ENCODE measurements at regions not wholly inside any gene's neighbourhood (a gene's known extent, or its start where the extent isn't known, plus 50 kb on each side); places are given as distances from the start of the nearest gene placed in this dataset.
"Not testable (repeated sequence)": the region's sequence is repeated elsewhere in the genome, so short reads cannot be mapped to it uniquely, and the experiment has no call there.

DNA sequence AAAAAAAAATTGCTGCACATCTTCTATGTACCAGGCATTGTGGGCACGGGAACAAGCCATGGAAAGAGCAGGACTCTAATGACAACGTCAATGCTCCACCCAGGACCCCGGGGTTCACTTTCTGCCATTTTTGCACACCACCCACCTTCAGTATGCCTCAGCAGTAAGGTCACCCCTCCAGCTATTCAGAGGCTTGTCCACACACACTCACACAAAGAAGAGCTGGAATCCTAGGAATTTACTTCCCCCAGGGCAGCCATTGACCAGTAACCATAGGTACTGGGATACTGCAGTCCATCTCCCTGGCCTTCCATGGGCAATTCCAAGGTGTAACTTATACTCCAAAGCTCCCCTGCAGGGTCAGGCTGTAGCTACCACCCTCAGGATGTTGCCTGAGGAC, 170.8 kb downstream of the SUCLG1 start:
- no peak for DNase-seq (ENCODE audit: low read depth)

DNA sequence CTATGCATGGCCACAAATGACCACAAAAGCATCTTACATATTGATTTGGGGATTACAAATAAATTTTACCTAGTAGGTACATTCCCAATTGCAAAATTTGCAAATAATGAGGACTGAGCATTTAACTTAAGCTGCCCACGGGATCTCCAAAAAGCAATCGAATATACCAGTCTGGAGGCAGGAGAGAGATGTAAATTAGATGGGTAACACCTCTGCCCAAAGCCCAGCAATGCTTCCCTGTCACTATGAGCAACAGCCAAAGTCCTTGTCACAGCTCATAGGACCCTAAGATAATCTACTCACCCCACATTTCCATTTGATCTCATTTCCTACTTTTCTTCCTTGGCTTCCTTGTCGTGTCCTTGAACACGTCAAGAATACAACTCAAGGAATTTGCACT, 172.2 kb downstream of the SUCLG1 start:
- DNase-seq (ENCODE audit: low read depth): no peak

DNA sequence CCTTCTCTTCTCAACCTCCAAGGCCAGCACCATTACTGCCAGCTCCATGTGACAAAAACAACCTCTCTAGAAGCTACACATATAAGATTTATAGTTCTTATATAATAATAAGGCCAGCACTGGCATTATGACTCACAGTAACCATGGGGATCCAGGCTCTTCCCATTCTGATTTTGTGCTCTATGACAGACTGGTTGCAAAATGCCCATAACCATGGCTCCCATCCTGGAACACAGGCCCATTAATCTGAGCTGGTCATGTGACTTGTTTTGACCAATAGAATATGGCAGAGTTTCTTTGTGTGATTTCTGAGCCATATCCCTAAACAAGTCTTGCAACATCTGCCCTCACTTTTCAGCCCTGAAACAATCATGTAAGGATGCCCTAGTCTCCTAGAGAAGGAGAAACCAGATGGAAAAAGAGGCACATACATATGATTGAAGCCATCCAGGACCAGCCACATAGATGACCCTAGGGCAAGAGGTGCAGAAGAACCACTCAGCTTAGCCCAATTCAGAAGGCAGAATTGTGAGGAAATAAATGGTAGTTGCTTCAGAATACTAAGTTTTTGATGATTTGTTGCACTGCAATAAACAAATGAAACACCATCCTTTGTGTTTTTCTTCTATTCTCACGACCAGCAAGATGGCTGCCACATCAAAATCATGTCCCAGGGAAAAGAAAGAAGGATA, 173.9 kb downstream of the SUCLG1 start:
- DNase-seq (ENCODE audit: low read depth): no peak

DNA sequence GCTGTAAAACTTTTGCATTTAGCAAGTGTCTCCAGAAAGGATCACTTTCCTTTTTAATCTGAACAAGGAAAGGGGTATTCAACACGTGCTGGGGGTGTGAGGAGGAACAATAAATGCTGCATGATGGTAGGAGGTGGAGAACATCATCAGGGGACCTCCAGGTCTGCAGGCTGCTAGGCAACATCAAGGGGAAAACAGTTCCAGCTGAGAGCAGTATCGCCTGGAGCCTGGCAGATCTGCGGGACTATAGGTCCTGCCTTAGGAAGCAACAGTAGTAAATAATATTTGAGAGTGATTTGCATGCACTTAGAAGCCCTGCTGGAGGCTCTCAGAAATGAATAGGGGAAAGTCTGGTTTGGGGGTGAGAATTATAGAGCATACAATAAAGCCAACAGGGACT, 175.6 kb downstream of the SUCLG1 start:
- DNase-seq (ENCODE audit: low read depth): no peak

DNA sequence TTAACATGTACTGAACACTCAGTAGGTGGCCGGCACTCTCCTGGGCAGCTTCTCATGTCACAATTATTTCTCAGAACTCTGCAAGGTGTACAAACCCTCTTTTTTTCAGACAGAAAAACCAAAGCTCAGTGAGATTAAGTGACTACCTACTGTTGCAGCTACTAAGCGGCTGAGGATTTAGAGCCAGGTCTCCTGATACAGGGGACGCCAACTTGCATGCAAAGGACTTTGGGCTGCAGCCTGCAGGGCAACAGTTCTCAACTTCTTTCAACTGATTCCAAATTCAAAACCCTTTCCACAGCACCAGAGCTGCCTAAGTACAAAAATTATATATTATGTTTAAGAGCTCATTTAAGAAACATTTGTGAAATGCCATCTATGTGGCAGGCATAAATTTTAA, 177.6 kb downstream of the SUCLG1 start:
- no peak for DNase-seq (ENCODE audit: low read depth)

DNA sequence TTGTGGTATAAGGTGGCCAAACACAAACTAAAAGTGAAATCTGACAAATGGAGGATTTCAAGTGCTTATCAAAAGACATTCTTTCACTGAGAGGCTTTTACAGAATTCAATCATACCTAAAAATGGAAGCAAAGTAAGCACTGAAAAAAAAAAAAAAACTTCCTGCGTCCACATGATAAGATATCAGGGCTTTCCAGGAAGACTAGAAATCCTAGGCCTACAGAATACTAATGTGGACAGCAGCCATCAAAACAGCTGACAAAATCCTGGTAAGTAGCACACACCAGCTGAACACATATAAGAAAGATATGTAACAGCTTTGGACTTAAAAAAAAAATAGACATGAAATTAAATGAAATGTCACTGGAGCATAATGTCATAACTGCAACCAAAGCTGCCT, 178.2 kb downstream of the SUCLG1 start:
- DNase-seq (ENCODE audit: low read depth): no peak

DNA sequence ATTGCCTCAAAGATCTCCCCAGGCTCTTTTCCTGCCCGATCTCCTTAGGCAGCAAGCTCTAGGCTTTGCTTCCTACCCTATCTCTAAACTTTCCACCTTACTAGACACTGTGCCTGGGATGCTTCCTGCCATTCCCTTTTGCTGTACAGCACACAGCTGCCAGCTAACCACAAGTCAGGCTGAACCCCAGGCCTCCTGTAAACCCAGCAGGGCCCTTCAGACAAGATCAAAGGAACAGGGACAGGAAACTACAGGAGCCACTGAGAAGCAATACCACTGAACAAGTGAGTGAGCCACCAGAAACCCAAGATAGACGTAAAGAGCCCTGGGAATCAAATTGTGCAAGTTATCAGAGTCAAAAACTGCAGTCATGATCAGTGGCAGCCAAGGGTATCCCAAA, 180.7 kb downstream of the SUCLG1 start:
- DNase-seq (ENCODE audit: low read depth): no peak

DNA sequence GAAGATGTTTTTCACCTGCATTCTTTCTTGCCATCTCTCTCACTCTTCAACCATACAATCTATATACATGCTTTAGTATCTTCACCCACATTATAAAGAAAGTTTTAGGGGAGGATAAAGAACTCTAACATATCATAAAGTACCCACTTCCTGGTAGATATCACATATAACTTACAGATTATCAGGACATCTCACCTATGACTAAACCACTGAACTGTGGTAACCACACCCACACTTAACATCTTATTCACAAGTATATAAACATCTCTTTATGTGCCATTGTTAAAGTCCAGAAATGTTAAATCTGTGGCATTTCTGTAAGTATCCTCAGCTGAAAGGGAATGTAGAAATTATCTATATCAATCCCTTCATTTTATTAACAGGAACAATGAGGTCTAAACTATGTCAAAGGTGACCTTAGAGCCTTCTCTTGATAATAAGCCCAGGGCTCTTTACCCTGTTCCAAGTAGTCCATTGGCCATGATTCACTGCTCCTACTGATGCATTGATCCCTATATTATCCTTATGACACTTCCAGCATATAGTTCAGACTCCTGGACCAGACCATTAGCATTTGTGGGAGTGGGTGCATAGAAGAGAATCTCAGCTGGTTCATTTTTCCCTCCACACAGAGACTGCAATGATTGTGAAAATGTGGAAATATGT, 182.4 kb downstream of the SUCLG1 start:
- DNase-seq (ENCODE audit: low read depth): no peak

DNA sequence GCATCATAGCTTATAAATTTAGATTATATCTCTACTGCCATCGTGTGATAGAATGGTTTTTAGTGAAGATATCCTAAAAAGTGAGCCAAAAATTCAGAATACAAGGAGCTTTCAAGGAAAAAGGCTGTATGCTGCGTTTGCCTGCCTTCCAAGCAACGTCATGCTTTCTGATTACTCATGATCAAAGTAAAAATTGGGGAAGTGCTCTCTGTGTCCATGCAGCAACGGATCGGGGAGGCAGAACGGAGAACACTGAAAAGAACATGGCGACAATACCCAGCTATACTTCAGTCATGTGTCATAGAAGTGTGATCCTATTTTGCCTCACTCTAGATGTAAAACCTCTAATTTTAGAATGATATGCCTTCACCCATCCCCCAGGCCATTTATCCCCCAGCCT, 185.7 kb downstream of the SUCLG1 start:
- DNase-seq (ENCODE audit: low read depth): no peak

DNA sequence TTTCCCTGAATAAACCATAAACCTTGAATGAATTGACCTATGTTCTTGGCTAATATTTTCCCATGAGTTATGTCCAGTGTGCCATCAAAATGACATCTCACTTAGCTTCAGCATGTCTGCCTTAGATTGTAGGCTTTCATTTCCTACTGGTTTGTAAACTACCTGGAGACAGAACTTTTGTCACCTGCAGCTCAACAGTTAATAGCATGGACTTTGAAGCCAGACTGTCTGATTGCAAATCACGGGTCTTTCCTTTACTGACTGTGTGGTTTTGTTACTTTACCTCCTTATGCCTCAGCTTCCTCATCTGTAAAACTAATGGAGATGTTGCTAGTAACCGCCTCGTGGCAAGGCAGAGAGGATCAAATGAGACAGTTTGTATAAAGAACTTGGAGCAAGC, 187.1 kb downstream of the SUCLG1 start:
- no peak for DNase-seq (ENCODE audit: low read depth)

DNA sequence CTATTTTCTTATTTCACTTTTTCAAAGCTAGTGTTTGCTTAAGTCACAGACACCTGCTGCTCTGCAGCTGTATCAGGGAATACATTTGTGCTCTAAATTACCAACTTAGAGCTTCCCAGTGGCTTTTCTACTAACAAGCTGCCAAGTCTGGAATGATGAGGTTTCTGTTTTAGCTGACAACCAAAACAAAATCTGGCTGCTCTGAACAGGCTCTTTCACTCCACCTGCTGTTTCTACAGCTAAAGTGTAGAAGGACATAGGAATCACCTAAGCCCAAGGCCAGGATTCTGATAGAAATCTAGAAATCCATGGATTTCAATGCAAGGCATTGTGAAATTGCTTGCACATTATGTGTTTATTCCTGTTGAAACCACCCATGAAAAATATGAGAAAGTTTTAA, 201.2 kb downstream of the SUCLG1 start:
- no peak for DNase-seq (ENCODE audit: low read depth)

DNA sequence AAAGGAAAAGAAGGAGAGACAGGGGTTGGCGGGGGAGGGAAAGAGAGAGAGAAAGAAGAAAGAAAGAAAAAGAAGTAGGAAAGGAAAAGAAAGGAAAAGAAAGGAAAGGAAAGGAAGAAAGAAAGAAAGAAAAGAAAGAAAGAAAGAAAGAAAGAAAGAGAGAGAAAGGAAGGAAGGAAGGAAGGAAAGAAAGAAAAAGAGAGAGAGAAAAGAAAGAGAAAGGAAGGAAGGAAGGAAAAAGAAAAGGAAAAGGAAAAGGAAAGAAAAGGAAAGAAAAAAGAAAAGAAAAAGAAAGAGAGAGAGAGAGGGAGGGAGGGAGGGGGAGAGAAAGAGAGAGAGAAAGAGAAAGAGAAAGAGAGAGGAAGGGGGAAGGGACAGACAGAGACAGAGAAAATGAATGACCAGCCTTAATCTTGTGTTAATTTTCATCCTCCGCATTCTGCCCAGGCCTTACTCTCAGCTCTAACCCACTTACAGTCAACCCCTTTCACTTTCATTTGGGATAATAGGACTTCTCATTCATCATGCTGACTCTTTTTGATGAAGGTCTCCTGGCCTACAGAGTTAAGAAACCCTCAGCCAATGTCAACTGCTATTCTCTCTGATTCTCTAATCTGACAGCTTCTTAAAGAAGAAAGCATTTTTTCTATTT, 207.3 kb downstream of the SUCLG1 start:
- DNase-seq (ENCODE audit: low read depth): no peak

DNA sequence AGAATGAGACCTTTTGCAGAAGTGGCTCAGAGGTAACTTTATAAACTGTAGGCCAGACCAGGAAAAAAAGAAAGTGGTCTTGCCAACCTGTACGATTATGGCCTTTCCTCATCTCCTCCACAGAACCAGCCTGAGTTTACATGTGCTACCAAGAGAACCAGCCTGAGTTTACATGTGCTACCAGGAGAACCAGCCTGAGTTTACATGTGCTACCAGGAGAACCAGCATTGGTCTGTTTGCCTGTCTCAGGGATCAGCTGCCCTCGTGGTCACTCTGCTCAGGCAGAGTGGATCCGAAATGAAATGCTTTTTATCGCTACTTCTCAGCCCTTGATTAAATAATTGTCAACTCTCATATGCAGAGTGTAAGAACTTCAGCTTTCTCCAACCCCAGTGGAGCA, 209.9 kb downstream of the SUCLG1 start:
- DNase-seq (ENCODE audit: low read depth): no peak

DNA sequence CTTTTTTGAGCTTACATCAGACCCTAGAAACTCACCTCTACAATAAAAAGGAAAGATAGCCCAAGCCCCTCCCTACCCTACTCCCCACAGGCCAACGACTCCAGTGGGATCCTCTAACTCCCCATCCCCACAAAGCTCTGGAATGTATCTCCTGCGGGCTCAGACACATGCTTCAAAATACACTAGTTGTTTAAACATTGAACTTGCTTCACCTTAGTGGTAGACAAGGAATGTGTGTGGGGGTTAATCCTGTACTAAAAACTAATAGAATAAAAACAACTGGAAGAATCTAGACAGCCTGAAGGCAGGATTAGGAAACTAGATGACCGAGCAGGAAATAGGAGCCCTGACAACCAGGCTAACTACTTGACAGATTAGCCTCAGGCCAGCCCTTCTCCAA, 211.5 kb downstream of the SUCLG1 start:
- DNase-seq (ENCODE audit: low read depth): no peak

DNA sequence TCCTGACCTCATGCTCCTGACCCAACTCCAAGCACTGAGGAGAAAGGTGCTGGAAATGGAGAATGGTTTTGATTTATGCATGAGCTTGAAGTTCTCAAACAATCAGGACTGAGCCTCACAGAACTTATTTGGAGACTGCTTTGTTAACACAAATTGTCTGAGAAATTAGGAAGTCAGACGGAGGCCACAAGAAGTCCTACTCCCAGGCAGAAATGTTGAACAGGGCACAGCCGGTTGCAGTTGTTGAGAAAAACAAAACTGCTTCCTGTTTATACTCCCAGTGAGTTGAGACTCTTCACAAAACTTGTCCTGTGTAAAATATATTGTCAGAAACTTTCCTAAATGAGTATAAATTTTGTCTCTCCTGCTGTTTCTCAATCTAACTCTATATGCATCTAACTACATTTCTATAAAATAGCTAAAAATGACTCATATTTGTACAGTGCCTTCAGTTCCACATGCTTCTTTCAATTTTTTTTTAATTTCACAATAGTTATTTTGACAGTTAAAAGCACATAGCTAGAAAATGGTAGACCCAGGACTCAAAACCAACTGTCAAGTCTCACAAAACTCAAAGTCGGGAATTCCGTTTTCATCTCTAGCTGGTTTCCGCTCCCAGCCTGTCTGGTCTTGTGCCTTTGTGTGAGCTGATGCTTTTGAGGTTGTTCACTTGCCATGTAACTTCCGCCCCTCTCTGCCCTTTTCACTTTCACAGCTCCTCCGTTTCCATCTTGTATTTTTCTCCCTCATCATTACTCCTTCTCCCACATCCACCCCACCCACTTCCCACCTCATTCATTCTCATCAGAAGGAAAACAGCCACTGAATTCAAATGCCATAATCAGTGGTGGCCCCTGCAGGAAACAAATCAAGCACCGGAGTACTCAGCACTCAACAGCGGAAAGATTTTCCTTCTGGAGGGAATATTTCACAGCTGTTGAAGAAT, 215.0 kb downstream of the SUCLG1 start:
- DNase-seq (ENCODE audit: low read depth): no peak

DNA sequence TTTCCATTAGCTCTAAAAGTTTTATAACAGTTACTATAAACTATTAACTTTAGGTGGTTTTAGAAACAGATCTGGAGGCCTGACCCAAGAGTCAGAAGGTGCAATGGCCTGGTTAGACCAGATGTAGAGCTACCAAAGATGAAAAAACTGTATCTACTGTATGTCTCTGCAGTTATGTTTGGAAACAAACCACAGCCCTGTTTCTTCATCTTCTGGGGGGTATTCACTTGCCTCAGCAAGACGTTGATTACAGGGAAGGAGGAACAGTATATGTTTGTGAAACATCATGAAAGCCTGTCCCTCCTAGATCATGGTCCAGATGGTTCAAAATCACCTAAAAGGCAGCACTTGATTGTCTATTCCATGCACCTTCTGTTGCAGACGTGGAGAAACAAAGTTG, 220.2 kb downstream of the SUCLG1 start:
- no peak for DNase-seq (ENCODE audit: low read depth)

DNA sequence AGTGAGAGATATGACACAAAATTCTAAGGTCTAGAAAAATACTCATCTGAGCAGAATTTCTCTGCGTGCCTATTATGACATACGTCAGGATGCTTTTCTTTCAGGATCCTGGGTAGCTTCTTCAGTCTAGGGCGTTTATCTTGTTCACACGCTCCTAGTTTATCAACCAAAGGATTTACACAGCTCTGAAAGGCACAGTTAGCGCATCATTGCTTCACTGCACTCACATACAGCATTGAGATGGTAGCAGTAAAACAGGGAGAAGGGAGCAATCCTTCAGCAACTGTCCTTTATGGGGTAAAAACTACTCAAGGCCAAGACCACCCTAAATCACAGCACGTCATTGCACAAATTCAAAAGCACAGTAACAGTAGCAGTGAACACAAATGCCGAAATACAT, 222.8 kb downstream of the SUCLG1 start:
- DNase-seq (ENCODE audit: low read depth): no peak

DNA sequence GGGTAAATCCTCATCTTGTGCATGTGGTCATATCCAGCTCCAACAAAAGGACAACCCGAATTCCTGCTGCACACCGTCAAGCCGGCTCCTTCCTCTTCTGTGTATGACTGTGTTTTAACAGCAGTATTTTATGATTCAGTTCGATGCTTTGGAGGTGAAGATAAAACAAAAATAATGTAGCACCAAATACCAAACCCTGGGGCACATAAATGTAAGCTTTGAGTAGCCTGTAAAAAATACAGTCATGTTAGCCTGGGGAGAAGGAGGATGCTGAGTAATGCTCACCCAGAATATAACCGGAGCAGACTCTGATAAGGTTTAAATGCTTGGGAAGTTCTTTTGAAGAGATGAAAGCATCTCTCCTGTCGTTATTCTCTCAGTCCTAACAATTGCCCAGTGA, 225.0 kb downstream of the SUCLG1 start:
- no peak for DNase-seq (ENCODE audit: low read depth)

DNA sequence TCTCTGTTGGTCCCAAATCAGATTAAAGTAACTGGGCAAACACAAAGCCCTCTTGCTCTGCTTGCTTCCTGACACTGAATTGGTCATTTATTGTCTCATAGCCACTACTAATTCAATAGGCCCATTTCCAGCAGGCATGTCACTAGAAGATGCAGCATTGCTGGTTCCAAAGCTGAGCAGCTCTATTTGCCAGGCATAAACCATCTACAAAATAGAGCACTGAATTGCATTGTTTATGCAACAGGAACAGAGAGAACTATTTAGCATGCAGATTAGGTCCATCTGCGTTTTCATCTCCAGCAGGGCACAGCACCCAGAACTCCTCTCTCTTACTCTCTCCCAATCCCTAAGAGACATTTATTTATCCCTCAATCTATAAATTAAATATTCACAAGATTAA, 227.6 kb downstream of the SUCLG1 start:
- DNase-seq (ENCODE audit: low read depth): no peak

DNA sequence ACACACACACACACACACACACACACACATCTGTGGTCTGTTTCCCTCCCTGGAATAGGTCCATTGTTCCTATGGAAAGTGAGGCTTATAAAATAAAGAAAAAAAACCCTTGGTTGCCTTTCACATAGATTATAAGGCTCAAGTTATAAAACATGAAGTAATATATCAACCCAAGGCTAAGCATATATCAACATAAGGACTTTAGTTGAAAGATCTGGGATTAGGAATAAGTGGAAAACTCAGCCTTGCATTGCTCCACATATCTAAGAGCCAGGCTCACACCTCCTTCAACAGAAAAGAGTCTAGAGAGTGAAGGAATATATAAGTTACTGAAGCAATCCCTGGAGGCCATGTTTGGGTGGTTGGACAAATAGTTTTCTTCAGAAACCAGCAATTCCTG, 235.0 kb downstream of the SUCLG1 start:
- no peak for DNase-seq (ENCODE audit: low read depth)

DNA sequence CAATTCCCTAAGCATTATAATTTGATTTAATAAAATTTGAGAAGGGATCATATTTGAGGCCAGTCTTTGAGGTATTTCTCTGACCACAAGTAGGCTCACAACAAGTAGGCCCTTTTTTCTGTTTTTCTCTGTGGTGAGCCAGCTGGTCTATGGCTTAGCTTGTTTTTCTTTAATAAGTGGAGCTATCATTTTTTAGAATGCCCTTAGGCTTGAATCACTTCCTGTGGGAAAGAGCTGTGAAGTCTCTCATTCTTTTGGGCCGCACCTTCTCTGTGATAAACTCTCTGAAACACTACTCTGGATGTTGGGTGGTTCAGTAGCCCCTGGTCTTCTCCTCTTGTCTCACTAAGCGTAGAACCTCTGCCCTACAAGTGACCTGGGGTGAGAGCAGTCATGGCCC, 235.9 kb downstream of the SUCLG1 start:
- peak; percentile 0 for DNase-seq (ENCODE audit: low read depth)

DNA sequence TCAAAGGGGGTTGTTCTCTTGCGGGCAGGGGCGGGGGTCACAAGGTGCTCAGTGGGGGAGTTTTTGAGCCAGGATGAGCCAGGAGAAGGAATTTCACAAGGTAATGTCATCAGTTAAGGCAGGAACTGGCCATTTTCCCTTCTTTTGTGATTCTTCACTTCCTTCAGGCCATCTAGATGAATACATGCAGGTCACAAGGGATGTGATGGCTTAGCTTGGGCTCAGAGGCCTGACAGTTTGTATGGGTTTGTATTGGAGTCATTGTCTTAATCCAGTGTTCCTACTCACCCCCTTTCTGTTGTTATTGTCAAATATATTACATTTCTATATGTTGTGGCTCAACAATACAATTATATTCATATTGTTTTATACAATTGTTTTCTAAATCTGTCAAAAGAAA, 238.0 kb downstream of the SUCLG1 start:
- DNase-seq (ENCODE audit: low read depth): not testable (repeated sequence)

DNA sequence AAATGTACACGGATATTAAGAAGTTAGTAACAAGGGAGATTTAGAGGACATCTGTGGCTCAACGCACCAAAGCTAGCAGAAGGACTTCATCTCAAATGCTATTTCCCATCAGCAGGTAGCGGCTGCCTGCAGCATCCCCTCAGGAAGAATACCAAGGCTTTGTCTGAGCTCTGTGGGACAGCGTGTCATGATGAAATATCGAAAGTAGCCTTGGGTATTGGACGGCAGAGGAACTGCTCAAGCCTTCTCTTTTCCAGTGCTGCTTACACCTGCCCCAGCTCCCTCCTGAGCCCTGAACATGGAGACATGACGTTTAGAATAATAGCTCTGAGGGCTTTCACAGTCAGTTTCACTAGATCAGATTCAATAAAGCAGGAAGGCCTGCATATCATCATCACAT, 241.6 kb downstream of the SUCLG1 start:
- no peak for DNase-seq (ENCODE audit: low read depth)

Measured in amniotic epithelial cell (primary cell).